ENCODE measurements at regions not wholly inside any gene's neighbourhood (a gene's known extent, or its start where the extent isn't known, plus 50 kb on each side); places are given as distances from the start of the nearest gene placed in this dataset.

DNA sequence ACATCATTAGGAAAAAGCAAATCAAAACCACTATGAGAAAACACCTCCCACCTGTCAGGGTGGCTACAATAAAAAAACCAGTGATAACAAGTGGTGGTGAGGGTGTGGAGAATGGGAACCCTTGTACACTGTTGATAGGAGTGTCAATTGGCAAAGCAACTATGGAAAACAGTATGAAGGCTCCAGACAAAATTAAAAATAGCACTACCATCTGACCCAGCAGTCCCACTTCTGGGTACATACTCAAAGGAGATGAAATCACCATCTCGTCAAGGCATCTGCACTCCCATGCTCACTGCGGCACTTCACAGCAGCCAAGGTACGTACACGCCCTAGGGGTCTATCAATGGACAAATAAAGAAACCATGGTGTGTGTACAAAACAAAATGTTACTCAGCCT lies 715.1 kb downstream of the UQCRFS1 start:
- DNase-seq (ENCODE audit: low read depth): no peak
- TF ChIP-seq, protein P1, sequence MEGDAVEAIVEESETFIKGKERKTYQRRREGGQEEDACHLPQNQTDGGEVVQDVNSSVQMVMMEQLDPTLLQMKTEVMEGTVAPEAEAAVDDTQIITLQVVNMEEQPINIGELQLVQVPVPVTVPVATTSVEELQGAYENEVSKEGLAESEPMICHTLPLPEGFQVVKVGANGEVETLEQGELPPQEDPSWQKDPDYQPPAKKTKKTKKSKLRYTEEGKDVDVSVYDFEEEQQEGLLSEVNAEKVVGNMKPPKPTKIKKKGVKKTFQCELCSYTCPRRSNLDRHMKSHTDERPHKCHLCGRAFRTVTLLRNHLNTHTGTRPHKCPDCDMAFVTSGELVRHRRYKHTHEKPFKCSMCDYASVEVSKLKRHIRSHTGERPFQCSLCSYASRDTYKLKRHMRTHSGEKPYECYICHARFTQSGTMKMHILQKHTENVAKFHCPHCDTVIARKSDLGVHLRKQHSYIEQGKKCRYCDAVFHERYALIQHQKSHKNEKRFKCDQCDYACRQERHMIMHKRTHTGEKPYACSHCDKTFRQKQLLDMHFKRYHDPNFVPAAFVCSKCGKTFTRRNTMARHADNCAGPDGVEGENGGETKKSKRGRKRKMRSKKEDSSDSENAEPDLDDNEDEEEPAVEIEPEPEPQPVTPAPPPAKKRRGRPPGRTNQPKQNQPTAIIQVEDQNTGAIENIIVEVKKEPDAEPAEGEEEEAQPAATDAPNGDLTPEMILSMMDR (IDR thresholded peaks at IDR 0.05; ENCODE audit: control insufficient read depth, insufficient read depth, low read depth, low read length, missing control alignments): no peak

DNA sequence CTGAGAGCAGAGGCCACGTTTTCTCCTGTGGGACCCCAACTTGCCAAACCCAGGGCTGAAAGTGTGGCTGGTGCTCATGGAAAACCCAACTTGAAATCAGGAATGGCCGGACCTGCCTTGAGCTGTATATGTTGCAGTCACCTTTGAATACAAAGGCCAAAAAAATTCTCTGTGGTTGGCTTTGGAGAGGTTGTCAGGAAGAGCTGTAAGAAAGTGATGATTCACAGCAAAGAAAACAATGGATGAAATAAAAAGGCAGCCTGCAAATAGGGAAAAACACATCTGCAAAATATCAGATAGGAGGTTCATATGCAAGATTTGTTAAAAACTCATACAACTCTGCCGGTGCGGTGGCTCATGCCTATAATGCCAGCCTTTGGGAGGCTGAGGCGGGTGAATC lies 715.8 kb downstream of the UQCRFS1 start:
- no peak overlapping the region for H3K4me3 ChIP-seq (ENCODE audit: control insufficient read depth, low read depth, low read length)
- TF ChIP-seq, protein P1 (IDR thresholded peaks at IDR 0.05; ENCODE audit: control insufficient read depth, insufficient read depth, low read depth, low read length, missing control alignments): no peak
- DNase-seq (ENCODE audit: low read depth): peak; percentile 49

More for the DNA sequence above, 715.1 kb downstream of the UQCRFS1 start:
- no peak overlapping the region for H3K4me3 ChIP-seq (ENCODE audit: control insufficient read depth, low read depth, low read length)

DNA sequence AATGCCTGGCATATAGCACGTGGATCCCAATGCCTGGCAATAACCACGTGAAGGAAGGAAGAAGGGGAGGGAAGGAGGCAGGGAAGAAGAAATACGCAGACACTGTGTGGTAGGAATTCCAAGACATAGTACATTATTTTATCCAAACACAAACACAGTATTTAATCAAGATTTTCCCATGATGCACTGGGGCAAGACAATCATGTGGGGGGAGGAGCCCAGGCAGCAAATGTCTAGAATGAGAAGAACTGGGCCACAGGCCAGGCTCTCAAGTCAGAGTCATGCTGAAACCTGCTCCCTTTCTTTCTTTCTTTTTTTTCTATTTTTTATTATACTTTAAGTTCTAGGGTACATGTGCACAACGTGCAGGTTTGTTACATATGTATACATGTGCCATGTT lies 717.9 kb downstream of the UQCRFS1 start:
- H3K4me3 ChIP-seq (ENCODE audit: control insufficient read depth, low read depth, low read length): no peak overlapping the region
- DNase-seq (ENCODE audit: low read depth): no peak

DNA sequence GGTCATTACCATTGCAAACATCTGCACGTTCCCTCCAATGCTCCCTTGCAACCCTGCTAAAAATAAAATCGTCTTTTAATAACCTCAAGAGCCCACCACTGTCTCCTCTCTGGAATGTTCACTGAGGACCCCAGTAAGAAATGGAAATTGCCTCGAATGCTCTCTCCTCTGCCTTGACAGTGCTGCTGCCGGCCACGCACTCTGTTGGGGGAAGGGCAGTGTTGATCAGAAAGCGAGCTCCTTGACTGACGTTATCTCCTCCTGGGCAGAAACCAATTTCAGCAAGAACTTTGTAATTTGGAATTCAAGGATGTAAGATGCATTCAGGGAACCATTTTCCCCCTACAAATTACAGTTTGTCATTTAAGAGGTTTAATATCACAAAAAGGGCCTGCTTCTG lies 718.5 kb downstream of the UQCRFS1 start:
- no peak overlapping the region for H3K4me3 ChIP-seq (ENCODE audit: control insufficient read depth, low read depth, low read length)
- TF ChIP-seq, protein P1 (IDR thresholded peaks at IDR 0.05; ENCODE audit: control insufficient read depth, insufficient read depth, low read depth, low read length, missing control alignments): no peak
- no peak for DNase-seq (ENCODE audit: low read depth)

More for the DNA sequence above, 717.9 kb downstream of the UQCRFS1 start:
- TF ChIP-seq, protein P1 (IDR thresholded peaks at IDR 0.05; ENCODE audit: control insufficient read depth, insufficient read depth, low read depth, low read length, missing control alignments): no peak

DNA sequence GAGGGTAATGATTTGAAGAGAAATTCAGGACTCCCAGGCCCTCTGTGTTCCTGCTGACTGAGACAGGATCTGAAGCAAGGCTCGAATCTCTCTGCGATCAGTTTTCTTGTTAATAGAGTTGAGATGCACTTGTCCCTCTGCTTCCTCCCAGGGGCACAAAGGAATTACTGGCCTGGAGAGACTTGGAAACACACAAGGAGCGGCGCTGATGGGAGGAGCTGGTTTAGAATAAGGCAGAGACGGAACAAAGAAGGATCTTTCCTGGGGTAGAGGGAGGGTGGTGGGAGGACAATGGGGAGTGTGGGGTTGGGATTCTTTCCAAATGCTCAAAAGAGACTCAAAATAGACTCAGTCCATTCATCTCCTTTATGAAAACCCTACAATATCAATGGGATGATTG lies 719.1 kb downstream of the UQCRFS1 start:
- TF ChIP-seq, protein P1 (IDR thresholded peaks at IDR 0.05; ENCODE audit: control insufficient read depth, insufficient read depth, low read depth, low read length, missing control alignments): no peak
- no peak for DNase-seq (ENCODE audit: low read depth)

DNA sequence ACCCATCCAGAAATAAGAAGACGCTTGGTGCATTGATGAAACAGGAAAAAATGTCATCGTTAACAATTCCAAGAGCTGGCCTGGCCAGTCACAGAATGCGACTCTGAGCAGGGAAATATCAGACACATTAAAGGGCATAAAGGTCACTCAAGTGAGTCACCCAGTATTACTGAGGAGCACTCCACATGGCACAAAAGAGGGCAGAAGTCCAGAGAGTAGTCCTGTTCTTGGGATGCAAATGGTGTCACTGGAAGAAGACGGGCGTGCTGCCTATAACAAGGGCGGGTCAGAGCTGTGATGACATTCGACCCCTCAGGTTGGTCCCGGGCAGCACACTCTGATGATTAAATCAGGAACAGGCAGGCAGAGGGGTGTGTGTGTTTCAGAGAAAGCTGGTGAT lies 720.3 kb downstream of the UQCRFS1 start:
- no peak for DNase-seq (ENCODE audit: low read depth)
- TF ChIP-seq, protein P1 (IDR thresholded peaks at IDR 0.05; ENCODE audit: control insufficient read depth, insufficient read depth, low read depth, low read length, missing control alignments): no peak
- H3K4me3 ChIP-seq (ENCODE audit: control insufficient read depth, low read depth, low read length): no peak overlapping the region

More for the DNA sequence above, 719.1 kb downstream of the UQCRFS1 start:
- H3K4me3 ChIP-seq (ENCODE audit: control insufficient read depth, low read depth, low read length): no peak overlapping the region

DNA sequence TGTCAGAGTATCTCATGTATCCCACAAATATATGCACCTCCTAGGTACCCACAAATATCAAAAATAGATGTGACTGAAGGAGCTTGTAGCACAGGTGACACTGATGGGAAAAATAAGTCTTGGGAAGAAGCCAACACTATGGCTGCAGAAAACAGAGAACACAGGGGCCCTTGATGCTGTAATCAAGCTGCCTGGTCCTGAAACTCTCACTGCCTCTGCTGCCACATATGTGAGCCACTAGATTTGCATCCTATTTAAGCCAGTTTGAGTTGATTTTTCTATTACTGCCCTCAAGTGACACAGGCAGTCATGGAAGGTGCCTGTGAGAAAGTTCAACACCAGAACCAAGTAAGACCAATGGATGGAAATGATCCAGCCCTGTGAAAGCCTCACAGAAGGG lies 720.8 kb downstream of the UQCRFS1 start:
- TF ChIP-seq, protein P1 (IDR thresholded peaks at IDR 0.05; ENCODE audit: control insufficient read depth, insufficient read depth, low read depth, low read length, missing control alignments): no peak
- DNase-seq (ENCODE audit: low read depth): no peak
- no peak overlapping the region for H3K4me3 ChIP-seq (ENCODE audit: control insufficient read depth, low read depth, low read length)
